ENCODE measurements at regions not wholly inside any gene's neighbourhood (a gene's known extent, or its start where the extent isn't known, plus 50 kb on each side); places are given as distances from the start of the nearest gene placed in this dataset.
"Not testable (repeated sequence)": the region's sequence is repeated elsewhere in the genome, so short reads cannot be mapped to it uniquely, and the experiment has no call there.

DNA sequence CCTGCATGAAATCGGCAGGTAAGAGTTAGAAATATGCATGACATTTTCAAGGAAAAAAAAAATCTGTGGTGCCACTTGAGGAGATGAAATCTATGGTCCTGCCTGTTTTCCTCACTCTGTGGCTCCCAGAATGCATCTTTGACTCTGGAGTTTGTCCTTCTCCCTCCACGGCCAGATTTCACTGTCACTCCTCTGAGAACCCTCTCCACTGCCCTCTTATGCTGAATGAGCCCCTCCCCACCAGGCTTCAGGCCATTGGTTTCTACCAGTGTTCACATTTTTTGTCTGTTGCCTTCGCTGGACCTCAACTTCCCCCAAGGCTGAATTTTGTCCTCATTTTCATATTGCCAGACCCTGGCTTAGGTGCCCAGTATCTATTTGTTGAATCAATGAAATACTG, 235.0 kb downstream of the ZIC5 start:
- TF ChIP-seq, protein P1, sequence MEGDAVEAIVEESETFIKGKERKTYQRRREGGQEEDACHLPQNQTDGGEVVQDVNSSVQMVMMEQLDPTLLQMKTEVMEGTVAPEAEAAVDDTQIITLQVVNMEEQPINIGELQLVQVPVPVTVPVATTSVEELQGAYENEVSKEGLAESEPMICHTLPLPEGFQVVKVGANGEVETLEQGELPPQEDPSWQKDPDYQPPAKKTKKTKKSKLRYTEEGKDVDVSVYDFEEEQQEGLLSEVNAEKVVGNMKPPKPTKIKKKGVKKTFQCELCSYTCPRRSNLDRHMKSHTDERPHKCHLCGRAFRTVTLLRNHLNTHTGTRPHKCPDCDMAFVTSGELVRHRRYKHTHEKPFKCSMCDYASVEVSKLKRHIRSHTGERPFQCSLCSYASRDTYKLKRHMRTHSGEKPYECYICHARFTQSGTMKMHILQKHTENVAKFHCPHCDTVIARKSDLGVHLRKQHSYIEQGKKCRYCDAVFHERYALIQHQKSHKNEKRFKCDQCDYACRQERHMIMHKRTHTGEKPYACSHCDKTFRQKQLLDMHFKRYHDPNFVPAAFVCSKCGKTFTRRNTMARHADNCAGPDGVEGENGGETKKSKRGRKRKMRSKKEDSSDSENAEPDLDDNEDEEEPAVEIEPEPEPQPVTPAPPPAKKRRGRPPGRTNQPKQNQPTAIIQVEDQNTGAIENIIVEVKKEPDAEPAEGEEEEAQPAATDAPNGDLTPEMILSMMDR (IDR thresholded peaks at IDR 0.05; ENCODE audit: control insufficient read depth, insufficient read depth, low read depth, low read length, missing control alignments): no peak
- no peak overlapping the region for H3K4me3 ChIP-seq (ENCODE audit: control insufficient read depth, low read depth, low read length)
- DNase-seq (ENCODE audit: low read depth): no peak

DNA sequence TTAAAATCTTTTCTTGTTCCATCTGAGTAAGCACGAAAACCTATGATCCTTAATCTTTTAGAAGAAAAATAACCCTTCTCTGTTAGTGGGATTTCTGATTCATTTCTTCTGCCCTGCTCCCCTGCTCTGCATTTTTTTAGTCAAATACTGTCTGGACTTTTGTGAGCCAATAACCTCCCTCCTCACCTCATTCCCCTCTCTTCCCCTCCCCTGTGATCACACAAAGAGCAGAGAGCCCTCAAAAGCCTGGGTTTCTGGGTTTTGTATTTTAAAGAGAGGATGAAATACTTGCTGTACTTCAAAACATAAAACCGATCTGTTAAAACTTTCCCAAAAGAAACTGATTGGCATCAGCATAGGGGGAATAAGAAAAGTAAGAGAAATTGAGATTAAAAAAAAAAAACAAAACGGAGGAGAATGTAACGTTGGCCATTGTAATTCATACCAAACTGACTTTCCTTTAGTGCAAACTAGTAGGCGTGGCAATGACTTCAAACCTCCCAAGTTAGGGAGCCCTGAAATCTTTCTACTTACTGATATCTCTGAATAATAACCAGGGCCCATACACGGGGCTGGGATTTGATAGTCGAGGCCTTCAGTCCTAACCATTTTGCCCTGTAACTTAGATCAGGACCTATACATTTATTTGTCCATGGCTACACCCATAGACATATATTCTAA, 232.9 kb downstream of the TM9SF2 start:
- TF ChIP-seq, protein P1 (IDR thresholded peaks at IDR 0.05; ENCODE audit: control insufficient read depth, insufficient read depth, low read depth, low read length, missing control alignments): no peak
- no peak overlapping the region for H3K4me3 ChIP-seq (ENCODE audit: control insufficient read depth, low read depth, low read length)
- no peak for DNase-seq (ENCODE audit: low read depth)

DNA sequence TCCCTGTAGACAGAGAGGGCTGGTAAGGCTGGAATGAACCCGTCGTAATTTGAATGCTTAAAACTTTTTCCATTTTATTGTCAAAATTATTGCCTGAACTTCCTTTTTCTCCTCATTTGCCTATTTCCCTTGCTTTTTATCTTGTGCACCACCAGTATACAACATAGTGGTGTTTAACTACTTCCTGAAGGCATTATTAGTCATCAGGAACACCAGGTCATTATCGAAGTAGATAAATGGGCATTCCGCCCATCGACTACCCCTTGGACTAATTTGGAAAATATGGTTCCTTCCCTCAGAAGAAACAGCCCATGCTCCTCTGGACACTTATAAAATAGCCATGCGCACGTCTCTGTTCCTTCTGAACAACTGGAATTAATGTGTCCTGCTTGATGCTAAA, 232.1 kb downstream of the TM9SF2 start:
- TF ChIP-seq, protein P1 (IDR thresholded peaks at IDR 0.05; ENCODE audit: control insufficient read depth, insufficient read depth, low read depth, low read length, missing control alignments): no peak
- no peak overlapping the region for H3K4me3 ChIP-seq (ENCODE audit: control insufficient read depth, low read depth, low read length)
- no peak for DNase-seq (ENCODE audit: low read depth)

DNA sequence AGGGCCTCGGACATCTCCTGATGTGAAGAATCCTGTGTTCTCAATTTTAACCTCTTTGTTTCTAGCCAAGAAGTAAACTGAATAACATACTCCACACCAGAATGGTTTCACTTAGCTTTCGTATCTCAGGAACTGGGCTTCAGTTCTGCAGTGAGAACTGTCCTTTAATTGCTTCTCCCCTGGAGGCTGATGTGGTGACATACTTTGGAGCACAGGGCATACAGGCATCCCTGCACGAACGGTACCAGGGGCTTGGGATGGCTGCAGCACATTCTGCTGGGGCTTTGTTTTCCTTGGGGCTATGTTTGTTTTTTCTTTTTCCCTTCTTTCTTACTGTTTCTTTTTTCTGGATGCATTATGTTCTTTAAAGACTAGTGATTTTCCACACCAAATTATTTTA, 230.5 kb downstream of the TM9SF2 start:
- DNase-seq (ENCODE audit: low read depth): no peak
- TF ChIP-seq, protein P1 (IDR thresholded peaks at IDR 0.05; ENCODE audit: control insufficient read depth, insufficient read depth, low read depth, low read length, missing control alignments): no peak
- H3K4me3 ChIP-seq (ENCODE audit: control insufficient read depth, low read depth, low read length): no peak overlapping the region

DNA sequence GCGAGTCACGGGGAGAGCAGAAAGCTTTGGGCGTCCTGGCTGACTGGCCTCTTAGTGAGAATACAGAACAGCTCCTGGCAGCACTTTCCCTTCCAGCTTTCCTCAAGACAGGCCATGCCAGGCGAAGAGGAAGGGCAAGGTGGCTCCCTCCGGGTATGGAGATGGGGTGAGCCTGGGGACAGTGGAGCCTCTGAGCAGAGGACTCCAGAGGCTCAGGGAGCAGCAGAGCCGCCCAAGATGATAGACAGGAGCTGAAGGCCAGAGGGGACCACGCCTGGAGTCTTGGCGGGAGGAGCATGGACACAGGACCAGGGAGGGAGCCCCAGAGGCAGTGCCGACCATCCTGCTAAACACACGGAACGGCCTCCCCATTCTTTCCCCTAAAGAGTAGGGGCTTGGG, 229.1 kb downstream of the TM9SF2 start:
- DNase-seq (ENCODE audit: low read depth): no peak
- H3K4me3 ChIP-seq (ENCODE audit: control insufficient read depth, low read depth, low read length): no peak overlapping the region
- TF ChIP-seq, protein P1 (IDR thresholded peaks at IDR 0.05; ENCODE audit: control insufficient read depth, insufficient read depth, low read depth, low read length, missing control alignments): no peak

DNA sequence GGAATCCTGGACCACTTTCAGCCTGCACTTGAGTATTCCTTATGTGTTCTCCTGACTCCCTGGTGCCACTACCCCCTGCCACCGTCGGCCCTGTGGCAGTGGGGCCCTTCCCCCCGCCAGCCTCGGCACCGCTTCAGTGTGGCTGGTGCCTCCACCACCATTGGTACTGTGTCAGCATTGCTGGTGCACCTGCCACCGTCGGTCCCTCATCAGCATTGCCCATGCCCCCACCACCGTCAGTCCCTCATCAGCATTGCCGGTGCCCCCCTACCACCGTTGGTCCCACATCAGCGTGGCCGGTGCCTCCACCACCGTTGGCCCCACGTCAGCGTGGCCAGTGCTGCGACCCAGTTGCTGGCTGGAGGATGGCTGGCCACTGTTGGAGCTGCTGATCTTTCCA, 228.5 kb downstream of the TM9SF2 start:
- H3K4me3 ChIP-seq (ENCODE audit: control insufficient read depth, low read depth, low read length): no peak overlapping the region
- no peak for DNase-seq (ENCODE audit: low read depth)

DNA sequence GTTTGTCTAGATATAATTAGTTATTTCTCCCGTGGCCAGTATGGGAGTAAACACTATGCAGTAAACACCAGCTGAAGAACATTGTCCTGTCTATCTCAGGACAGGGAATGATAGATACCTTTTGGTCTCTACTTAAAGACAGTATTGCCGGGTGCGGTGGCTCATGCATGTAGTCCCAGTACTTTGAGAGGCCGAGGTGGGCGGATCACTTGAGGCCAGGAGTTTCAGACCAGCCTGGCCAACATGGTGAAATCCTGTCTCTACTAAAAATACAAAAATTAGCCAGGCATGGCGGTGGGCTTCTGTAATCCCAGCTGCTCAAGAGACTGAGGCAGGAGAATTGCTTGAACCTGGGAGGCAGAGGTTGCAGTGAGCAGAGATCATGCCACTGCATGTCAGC, 226.4 kb downstream of the TM9SF2 start:
- DNase-seq (ENCODE audit: low read depth): not testable (repeated sequence)

More for the DNA sequence above, 228.5 kb downstream of the TM9SF2 start:
- TF ChIP-seq, protein P1 (IDR thresholded peaks at IDR 0.05; ENCODE audit: control insufficient read depth, insufficient read depth, low read depth, low read length, missing control alignments): no peak

More for the DNA sequence above, 226.4 kb downstream of the TM9SF2 start:
- H3K4me3 ChIP-seq (ENCODE audit: control insufficient read depth, low read depth, low read length): not testable (repeated sequence)
